ENCODE measurements at regions not wholly inside any gene's neighbourhood (a gene's known extent, or its start where the extent isn't known, plus 50 kb on each side); places are given as distances from the start of the nearest gene placed in this dataset.

- no peaks in the 10 kb centered on the region for H3K9me3 Mint-ChIP-seq
- no peaks in the 10 kb centered on the region for H3K36me3 Mint-ChIP-seq (ENCODE audit: low read depth)
- H3K4me3 ChIP-seq (ENCODE audit: low read length): no peak overlapping the region
- H3K4me3 Mint-ChIP-seq: no peak overlapping the region
- WGBS, 2 experiments (ENCODE audit: insufficient coverage in 1 of 2, insufficient read length in 1 of 2): no CpG with 5 or more reads among the region's 1 CpG
- H3K27me3 Mint-ChIP-seq (ENCODE audit: insufficient read depth): no peaks in the 10 kb centered on the region
- no peaks in the 10 kb centered on the region for H3K9me3 ChIP-seq (ENCODE audit: control insufficient read depth, low read length)
- no peaks in the 10 kb centered on the region for H3K36me3 ChIP-seq (ENCODE audit: control insufficient read depth, insufficient read depth, low read length)
- no peak overlapping the region for H3K27ac ChIP-seq (ENCODE audit: low read depth, low read length)
- no peak overlapping the region for H3K9ac ChIP-seq (ENCODE audit: extremely low read depth, low read length, poor library complexity, severe bottlenecking)
- no peak for TF ChIP-seq CTCF (conservative IDR thresholded peaks at IDR 0.05)
- no peak overlapping the region for H3K27ac Mint-ChIP-seq
- no peak for DNase-seq
- H3K4me1 Mint-ChIP-seq: no peaks in the 10 kb centered on the region
- H3K4me1 ChIP-seq (ENCODE audit: control insufficient read depth, insufficient read depth, low read length): no peaks in the 10 kb centered on the region
- no peaks in the 10 kb centered on the region for H3K27me3 ChIP-seq (ENCODE audit: control insufficient read depth, insufficient read depth, low read length, poor library complexity, severe bottlenecking)
These were observed 274.2 kb upstream of the E2F7 start for GRCh38 chr12:77339610-77340009.

GRCh38 chr12:77337362-77337761, 272.0 kb upstream of the E2F7 start:
- no peak for DNase-seq
- Mint-ChIP-seq H3K27ac (no peak overlapping the region), H3K4me1 (no peaks in the 10 kb centered on the region), H3K9me3 (no peaks in the 10 kb centered on the region), H3K36me3 (ENCODE audit: low read depth) (no peaks in the 10 kb centered on the region), H3K27me3 (ENCODE audit: insufficient read depth) (no peaks in the 10 kb centered on the region), H3K4me3 (no peak overlapping the region)
- Histone ChIP-seq H3K9ac (ENCODE audit: extremely low read depth, low read length, poor library complexity, severe bottlenecking) (no peak overlapping the region), H3K27me3 (ENCODE audit: control insufficient read depth, insufficient read depth, low read length, poor library complexity, severe bottlenecking) (no peaks in the 10 kb centered on the region), H3K4me3 (ENCODE audit: low read length) (no peak overlapping the region), H3K36me3 (ENCODE audit: control insufficient read depth, insufficient read depth, low read length) (no peaks in the 10 kb centered on the region), H3K4me1 (ENCODE audit: control insufficient read depth, insufficient read depth, low read length) (no peaks in the 10 kb centered on the region), H3K9me3 (ENCODE audit: control insufficient read depth, low read length) (no peaks in the 10 kb centered on the region), H3K27ac (ENCODE audit: low read depth, low read length) (no peak overlapping the region)
- TF ChIP-seq CTCF (conservative IDR thresholded peaks at IDR 0.05): no peak
- 83 to 100% methylated on average over 1 to 5 of the region's 5 CpGs for WGBS, 2 experiments (ENCODE audit: insufficient coverage in 1 of 2, insufficient read length in 1 of 2)

- Histone ChIP-seq H3K27me3 (ENCODE audit: control insufficient read depth, insufficient read depth, low read length, poor library complexity, severe bottlenecking) (no peaks in the 10 kb centered on the region), H3K9ac (ENCODE audit: extremely low read depth, low read length, poor library complexity, severe bottlenecking) (no peak overlapping the region), H3K4me1 (ENCODE audit: control insufficient read depth, insufficient read depth, low read length) (no peaks in the 10 kb centered on the region), H3K27ac (ENCODE audit: low read depth, low read length) (no peak overlapping the region), H3K4me3 (ENCODE audit: low read length) (no peak overlapping the region), H3K36me3 (ENCODE audit: control insufficient read depth, insufficient read depth, low read length) (no peaks in the 10 kb centered on the region), H3K9me3 (ENCODE audit: control insufficient read depth, low read length) (no peaks in the 10 kb centered on the region)
- H3K36me3 Mint-ChIP-seq (ENCODE audit: low read depth): no peaks in the 10 kb centered on the region
- TF ChIP-seq CTCF (conservative IDR thresholded peaks at IDR 0.05): no peak
- peaks cover 3% of the 10 kb centered on the region for H3K4me1 Mint-ChIP-seq
- no peak overlapping the region for H3K27ac Mint-ChIP-seq
- WGBS, 2 experiments (ENCODE audit: insufficient coverage in 1 of 2, insufficient read length in 1 of 2): 92 to 93% methylated on average over 2 of the region's 2 CpGs
- H3K4me3 Mint-ChIP-seq: no peak overlapping the region
- H3K9me3 Mint-ChIP-seq: no peaks in the 10 kb centered on the region
- no peak for DNase-seq
- H3K27me3 Mint-ChIP-seq (ENCODE audit: insufficient read depth): no peaks in the 10 kb centered on the region
These were observed 269.4 kb upstream of the E2F7 start for GRCh38 chr12:77334806-77335205.
